ENCODE measurements at regions not wholly inside any gene's neighbourhood (a gene's known extent, or its start where the extent isn't known, plus 50 kb on each side); places are given as distances from the start of the nearest gene placed in this dataset.

GRCh38 chr15:38149315-38149714 is 103.3 kb upstream of the SPRED1 start:
- WGBS, 5 donors, result 59 to 64% (median 60%) methylated on average over 4 of the region's 4 CpGs
- no peak for TF ChIP-seq POLR2A (IDR thresholded peaks at IDR 0.05)
- no peak for TF ChIP-seq POLR2AphosphoS5 (IDR thresholded peaks at IDR 0.05)
- no peak for TF ChIP-seq CTCF (IDR thresholded peaks at IDR 0.05 in 8 of 11, conservative IDR thresholded peaks at IDR 0.05 in 3 of 11)
- H3K9me3 ChIP-seq, result peaks cover 0 to 31% (median 26%) of the 10 kb centered on the region in 8 donors
- H3K4me3 ChIP-seq, result no peak overlapping the region
- DNase-seq, result no peak
- H3K27me3 ChIP-seq (replicated peaks in 1 of 7), result no peaks in the 10 kb centered on the region
- intact Hi-C loops (cut with DNase I; ENCODE audit: low total_unique reads), result no loop called here
- no peak overlapping the region for H3K27ac ChIP-seq
- no peaks in the 10 kb centered on the region for H3K36me3 ChIP-seq
- no peaks in the 10 kb centered on the region for H3K4me1 ChIP-seq

DNA sequence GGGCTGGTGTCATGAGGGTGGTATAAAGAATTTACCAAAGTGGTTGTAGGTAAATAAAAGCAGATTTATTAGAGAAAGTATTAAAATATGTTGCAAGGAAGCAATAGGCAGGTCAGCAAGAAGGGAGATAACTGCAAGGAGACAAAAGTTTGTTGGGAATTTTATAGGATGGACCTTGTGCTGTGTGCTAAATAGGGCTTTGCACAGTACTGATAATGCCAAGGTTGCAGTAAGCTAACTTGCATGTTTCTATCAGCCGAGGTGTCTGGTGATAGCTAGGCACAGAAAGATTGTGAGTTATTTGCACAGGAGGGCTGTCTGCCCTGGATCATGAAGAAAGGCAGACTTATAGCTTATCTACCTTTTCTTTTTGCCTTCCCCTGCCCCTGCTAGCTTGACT is 102.5 kb upstream of the SPRED1 start:
- H3K4me3 ChIP-seq, result no peak overlapping the region
- 84 to 96% (median 89%) methylated on average over 1 of the region's 1 CpG for WGBS, 5 donors
- no peaks in the 10 kb centered on the region for H3K27me3 ChIP-seq (replicated peaks in 1 of 7)
- H3K36me3 ChIP-seq, result no peaks in the 10 kb centered on the region
- TF ChIP-seq CTCF (IDR thresholded peaks at IDR 0.05 in 8 of 11, conservative IDR thresholded peaks at IDR 0.05 in 3 of 11), result no peak
- TF ChIP-seq POLR2A (IDR thresholded peaks at IDR 0.05), result no peak
- TF ChIP-seq POLR2AphosphoS5 (IDR thresholded peaks at IDR 0.05), result no peak
- no peaks in the 10 kb centered on the region for H3K4me1 ChIP-seq
- DNase-seq, result no peak
- intact Hi-C loops (cut with DNase I; ENCODE audit: low total_unique reads), result no loop called here
- peaks cover 0 to 31% (median 26%) of the 10 kb centered on the region in 8 donors for H3K9me3 ChIP-seq
- H3K27ac ChIP-seq, result no peak overlapping the region

- 79 to 92% (median 85%) methylated on average over 2 of the region's 2 CpGs for WGBS, 5 donors
- no peak for DNase-seq
- Histone ChIP-seq H3K9me3 (peaks cover 0 to 33% (median 26%) of the 10 kb centered on the region in 8 donors), H3K4me3 (no peak overlapping the region), H3K27ac (no peak overlapping the region), H3K36me3 (no peaks in the 10 kb centered on the region), H3K4me1 (no peaks in the 10 kb centered on the region), H3K27me3 (replicated peaks in 1 of 7) (no peaks in the 10 kb centered on the region)
- intact Hi-C loops (cut with DNase I; ENCODE audit: low total_unique reads), result no loop called here
- TF ChIP-seq POLR2A (IDR thresholded peaks at IDR 0.05), result no peak
- TF ChIP-seq CTCF (IDR thresholded peaks at IDR 0.05 in 8 of 11, conservative IDR thresholded peaks at IDR 0.05 in 3 of 11), result no peak
- no peak for TF ChIP-seq POLR2AphosphoS5 (IDR thresholded peaks at IDR 0.05)
Observed at GRCh38 chr15:38150794-38151193, 101.8 kb upstream of the SPRED1 start.

DNA sequence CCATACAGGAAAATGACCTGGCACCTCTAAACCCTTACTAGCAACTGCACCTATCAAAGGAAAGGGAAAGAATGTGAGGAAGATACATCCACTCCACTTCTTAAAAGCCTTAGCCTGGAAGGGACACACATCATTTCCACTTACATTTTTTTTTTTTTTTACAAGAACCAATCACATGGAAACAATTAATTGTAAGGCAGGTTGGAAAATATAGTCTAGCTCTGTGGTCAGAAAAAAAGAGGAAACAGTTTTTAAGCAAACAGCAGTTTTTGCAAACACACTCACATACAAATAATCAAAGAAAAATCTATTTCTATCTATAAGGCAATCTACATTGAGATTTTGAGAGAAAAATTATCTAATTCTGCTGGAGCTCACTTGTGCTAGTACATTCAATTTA is 98.9 kb upstream of the SPRED1 start:
- intact Hi-C loops (cut with DNase I; ENCODE audit: low total_unique reads), result no loop called here
- Histone ChIP-seq H3K9me3 (peaks cover 4 to 49% (median 35%) of the 10 kb centered on the region in 8 donors), H3K4me3 (no peak overlapping the region), H3K27ac (no peak overlapping the region), H3K36me3 (no peaks in the 10 kb centered on the region), H3K27me3 (replicated peaks in 1 of 7) (no peaks in the 10 kb centered on the region), H3K4me1 (no peaks in the 10 kb centered on the region)
- TF ChIP-seq POLR2AphosphoS5 (IDR thresholded peaks at IDR 0.05) (no peak), POLR2A (IDR thresholded peaks at IDR 0.05) (no peak), CTCF (IDR thresholded peaks at IDR 0.05 in 8 of 11, conservative IDR thresholded peaks at IDR 0.05 in 3 of 11) (no peak)
- no peak for DNase-seq

Data from spleen (tissue), 11 donors.